HG02884 (cell line): ENCODE measurements at regions not wholly inside any gene's neighbourhood (a gene's known extent, or its start where the extent isn't known, plus 50 kb on each side); places are given as distances from the start of the nearest gene placed in this dataset.

Experiments used
- ATAC-seq: cut with Tn5 transposase; IDR thresholded peaks from one replicate; pipeline ENCODE4 v1.9.1; 2021; ENCODE audit warnings: mild to moderate bottlenecking, moderate library complexity; ENCODE audit not compliant: unreplicated experiment

- ATAC-seq: no peak
Observed at GRCh38 chr22:22150457-22150856, 94.1 kb upstream of the VPREB1 start.

- no peak for ATAC-seq
Observed at GRCh38 chr22:22148905-22149304, 95.7 kb upstream of the VPREB1 start.

- ATAC-seq: no peak
Observed at GRCh38 chr22:22144858-22145257, 99.7 kb upstream of the VPREB1 start.

GRCh38 chr22:22143448-22143847, 101.1 kb upstream of the VPREB1 start:
- ATAC-seq: no peak

GRCh38 chr22:22142661-22143060, 101.9 kb upstream of the VPREB1 start:
- ATAC-seq: no peak

GRCh38 chr22:22141771-22142591, 102.6 kb upstream of the VPREB1 start:
- no peak for ATAC-seq

- ATAC-seq: no peak
Observed at GRCh38 chr22:22141031-22141430, 103.6 kb upstream of the VPREB1 start.

GRCh38 chr22:22139364-22139763, 105.2 kb upstream of the VPREB1 start:
- ATAC-seq: no peak

GRCh38 chr22:22138915-22139314, 105.7 kb upstream of the VPREB1 start:
- ATAC-seq: no peak

- ATAC-seq: no peak
Observed at GRCh38 chr22:22137891-22138290, 106.7 kb upstream of the VPREB1 start.

GRCh38 chr22:22133910-22134309, 110.7 kb upstream of the VPREB1 start:
- ATAC-seq: no peak

- no peak for ATAC-seq
Observed at GRCh38 chr22:22130953-22131608, 113.5 kb upstream of the VPREB1 start.

- ATAC-seq: no peak
Observed at GRCh38 chr22:22129387-22129786, 115.2 kb upstream of the VPREB1 start.

GRCh38 chr22:22128440-22128839, 116.1 kb upstream of the VPREB1 start:
- ATAC-seq: no peak

- no peak for ATAC-seq
Observed at GRCh38 chr22:22127100-22127499, 117.5 kb upstream of the VPREB1 start.

- no peak for ATAC-seq
Observed at GRCh38 chr22:22125579-22126468, 118.8 kb upstream of the VPREB1 start.

- ATAC-seq: no peak
Observed at GRCh38 chr22:22125028-22125578, 119.5 kb upstream of the VPREB1 start.

- ATAC-seq: no peak
Observed at GRCh38 chr22:22124374-22124773, 120.2 kb upstream of the VPREB1 start.

GRCh38 chr22:22123960-22124278, 120.7 kb upstream of the VPREB1 start:
- no peak for ATAC-seq

- ATAC-seq: no peak
Observed at GRCh38 chr22:22123118-22123959, 121.2 kb upstream of the VPREB1 start.
